IMR-90 (cell line): ENCODE measurements at regions not wholly inside any gene's neighbourhood (a gene's known extent, or its start where the extent isn't known, plus 50 kb on each side); places are given as distances from the start of the nearest gene placed in this dataset.

Experiments used
- ATAC-seq: fragments of 200-7000 bp; cut with Tn5 transposase; 2 replicates; pipeline ENCODE4 v1.9.1; 2020; ENCODE audit warnings: low read depth, mild to moderate bottlenecking, moderate library complexity
- BruUV-seq: library from RNA; stranded (reverse); fragments of 400-500 nt; replicated peaks from 2 replicates; lab custom pipeline; 2021; lab: Mats Ljungman, UMichigan
- CTCF ChIA-PET: fragments of 300-600 bp; formaldehyde crosslinking; extraction: SDS; loops from one replicate; lab custom pipeline; 2021; ENCODE audit warnings: antibody characterized with exemption; lab: Yijun Ruan, JAX
- POLR2A ChIA-PET: fragments of 300-600 bp; sonication (Branson Sonifier 250); formaldehyde crosslinking; loops from one replicate; lab custom pipeline; 2022; ENCODE audit warnings: antibody characterized with exemption; ENCODE audit not compliant: unreplicated experiment; lab: Charles Lee
- DNase-seq: peaks from one replicate; pipeline ENCODE4 v3.0.0; 2013
- H2AFZ ChIP-seq: replicated peaks from 2 replicates; pipeline ENCODE3; 2013; ENCODE audit warnings: low read length, mild to moderate bottlenecking; ENCODE audit not compliant: poor library complexity
- H2AK5ac ChIP-seq: 2 replicates; pipeline ENCODE4 v1.6.1; 2013; ENCODE audit warnings: low read depth, low read length, inconsistent platforms
- H2AK9ac ChIP-seq: replicated peaks from 2 replicates; pipeline ENCODE3; 2013; ENCODE audit warnings: mild to moderate bottlenecking, low read depth, low read length, moderate library complexity; ENCODE audit not compliant: poor library complexity
- H2BK120ac ChIP-seq: 2 replicates; pipeline ENCODE4 v1.6.1; 2013; ENCODE audit warnings: low read depth, low read length, inconsistent platforms
- H2BK15ac ChIP-seq: 3 replicates; pipeline ENCODE4 v1.6.1; 2013; ENCODE audit warnings: low read depth, low read length, inconsistent platforms
- H2BK20ac ChIP-seq: 2 replicates; pipeline ENCODE4 v1.6.1; 2013; ENCODE audit warnings: low read depth, mild to moderate bottlenecking, inconsistent platforms, low read length, moderate library complexity
- H2BK5ac ChIP-seq: 2 replicates; pipeline ENCODE4 v1.6.1; 2013; ENCODE audit warnings: mild to moderate bottlenecking, low read depth, low read length, inconsistent platforms; ENCODE audit not compliant: poor library complexity, severe bottlenecking
- H3K14ac ChIP-seq: replicated peaks from 2 replicates; pipeline ENCODE4 v1.6.1; 2013; ENCODE audit warnings: low read depth, low read length, inconsistent platforms
- H3K18ac ChIP-seq: 2 replicates; pipeline ENCODE4 v1.6.1; 2013; ENCODE audit warnings: low read depth, low read length, control low read depth
- H3K23ac ChIP-seq: 2 replicates; pipeline ENCODE4 v1.6.1; 2013; ENCODE audit warnings: low read depth, low read length, inconsistent platforms
- H3K27ac ChIP-seq: 2 replicates; pipeline ENCODE4 v1.5.1; 2013; ENCODE audit warnings: mild to moderate bottlenecking, control low read depth, low read length; ENCODE audit not compliant: insufficient read depth
- H3K27me3 ChIP-seq: 2 replicates; pipeline ENCODE4 v1.6.1; 2013; ENCODE audit warnings: low read length; ENCODE audit not compliant: control insufficient read depth, insufficient read depth
- H3K36me3 ChIP-seq: 2 replicates; pipeline ENCODE4 v1.6.1; 2013; ENCODE audit warnings: low read length, mixed read lengths; ENCODE audit not compliant: control insufficient read depth, insufficient read depth
- H3K4ac ChIP-seq: 2 replicates; pipeline ENCODE4 v1.6.1; 2013; ENCODE audit warnings: low read depth, low read length, inconsistent platforms
- H3K4me1 ChIP-seq: 2 replicates; pipeline ENCODE4 v1.6.1; 2013; ENCODE audit warnings: low read length, mixed read lengths; ENCODE audit not compliant: control insufficient read depth, insufficient read depth
- H3K4me2 ChIP-seq: 2 replicates; pipeline ENCODE4 v1.6.1; 2013; ENCODE audit warnings: low read depth, mild to moderate bottlenecking, control low read depth, low read length, moderate library complexity
- H3K4me3 ChIP-seq: 2 replicates; pipeline ENCODE4 v1.5.1; 2013; ENCODE audit warnings: low read depth, mild to moderate bottlenecking, control low read depth, low read length, moderate library complexity; ENCODE audit not compliant: insufficient read depth
- H3K56ac ChIP-seq: 2 replicates; pipeline ENCODE4 v1.6.1; 2013; ENCODE audit warnings: low read length, inconsistent platforms; ENCODE audit not compliant: insufficient read depth; ENCODE audit errors: extremely low read depth
- H3K79me1 ChIP-seq, 2 experiments: 2 replicates each; pipeline ENCODE4 v1.6.1; 2013; ENCODE audit warnings: low read length in 2 of 2, inconsistent platforms in 1 of 2, low read depth in 1 of 2
- H3K9ac ChIP-seq: 2 replicates; pipeline ENCODE4 v1.6.1; 2013; ENCODE audit warnings: low read depth, low read length, control low read depth
- H3K9me1 ChIP-seq: 2 replicates; pipeline ENCODE4 v1.6.1; 2013; ENCODE audit warnings: low read length, inconsistent platforms; ENCODE audit not compliant: insufficient read depth
- H3K9me3 ChIP-seq: 2 replicates; pipeline ENCODE4 v1.6.1; 2013; ENCODE audit warnings: low read length; ENCODE audit not compliant: control insufficient read depth, insufficient read depth
- H4K20me1 ChIP-seq: 2 replicates; pipeline ENCODE4 v1.6.1; 2013; ENCODE audit warnings: low read length, inconsistent platforms; ENCODE audit not compliant: insufficient read depth
- H4K5ac ChIP-seq: 2 replicates; pipeline ENCODE4 v1.6.1; 2013; ENCODE audit warnings: mild to moderate bottlenecking, low read depth, low read length, control low read depth
- H4K8ac ChIP-seq, 2 experiments: 2 replicates each; pipeline ENCODE4 v1.6.1; 2013; ENCODE audit warnings: low read depth in 2 of 2, low read length in 2 of 2, control low read depth in 1 of 2, inconsistent platforms in 1 of 2
- H4K91ac ChIP-seq: 2 replicates; pipeline ENCODE4 v1.6.1; 2013; ENCODE audit warnings: low read depth, low read length, inconsistent platforms; ENCODE audit not compliant: insufficient read depth
- BHLHE40 ChIP-seq: fragments of 150-350 bp; IDR thresholded peaks from 2 replicates; pipeline ENCODE4 v1.6.1; 2016; ENCODE audit warnings: mild to moderate bottlenecking, low read depth, low read length
- CEBPB ChIP-seq: IDR thresholded peaks from 2 replicates; pipeline ENCODE4 v1.6.1; 2012; ENCODE audit warnings: low read depth, low read length, improper control_type of control experiment
- CHD1 ChIP-seq: IDR thresholded peaks from 2 replicates; pipeline ENCODE4 v1.6.1; 2012; ENCODE audit warnings: low read depth, low read length, improper control_type of control experiment
- FOS ChIP-seq: fragments of 150-350 bp; IDR thresholded peaks from 2 replicates; pipeline ENCODE4 v1.6.1; 2016; ENCODE audit warnings: low read depth, low read length
- MAFK ChIP-seq: IDR thresholded peaks from 2 replicates; pipeline ENCODE4 v1.6.1; 2012; ENCODE audit warnings: low read depth, low read length, improper control_type of control experiment
- MAZ ChIP-seq: IDR thresholded peaks from 2 replicates; pipeline ENCODE4 v1.6.1; 2012; ENCODE audit warnings: low read depth, mild to moderate bottlenecking, low read length, improper control_type of control experiment, moderate library complexity, borderline replicate concordance
- MXI1 ChIP-seq: IDR thresholded peaks from 2 replicates; pipeline ENCODE4 v1.6.1; 2012; ENCODE audit warnings: low read depth, mild to moderate bottlenecking, low read length, moderate library complexity, borderline replicate concordance
- NFE2L2 ChIP-seq: fragments of 150-350 bp; IDR thresholded peaks from 2 replicates; pipeline ENCODE4 v1.6.1; 2016; ENCODE audit warnings: low read depth, mild to moderate bottlenecking, low read length
- POLR2A ChIP-seq: IDR thresholded peaks from 2 replicates; pipeline ENCODE4 v1.6.1; 2012; ENCODE audit warnings: mild to moderate bottlenecking, low read depth, low read length
- RAD21 ChIP-seq: IDR thresholded peaks from 2 replicates; pipeline ENCODE4 v1.6.1; 2012; ENCODE audit warnings: low read length, improper control_type of control experiment
- RCOR1 ChIP-seq: IDR thresholded peaks from 2 replicates; pipeline ENCODE4 v1.6.1; 2012; ENCODE audit warnings: mild to moderate bottlenecking, low read length, improper control_type of control experiment; ENCODE audit not compliant: insufficient replicate concordance
- RFX5 ChIP-seq: IDR thresholded peaks from 2 replicates; pipeline ENCODE4 v1.8.0; 2012; ENCODE audit warnings: low read depth, mild to moderate bottlenecking, low read length, moderate library complexity
- SMC3 ChIP-seq: fragments of 150-350 bp; IDR thresholded peaks from 2 replicates; pipeline ENCODE4 v1.6.1; 2016; ENCODE audit warnings: low read depth, mild to moderate bottlenecking, antibody characterized with exemption, low read length, moderate library complexity
- USF2 ChIP-seq: fragments of 150-350 bp; IDR thresholded peaks from 2 replicates; pipeline ENCODE4 v1.6.1; 2017; ENCODE audit warnings: mild to moderate bottlenecking, antibody characterized with exemption, low read length, low read depth
- dilution Hi-C: fragments of 300-500 bp; cut with HindIII; formaldehyde crosslinking; loops from one replicate; pipeline ENCODE4 v1.14.3; 2018; ENCODE audit warnings: low sequenced_read_pairs; ENCODE audit not compliant: unreplicated experiment
- in situ Hi-C: fragments of 300-500 bp; cut with MboI; formaldehyde crosslinking; loops from 3 replicates; pipeline ENCODE4 v1.14.3; 2019; ENCODE audit warnings: low sequenced_read_pairs, inconsistent platforms, mixed read lengths
- intact Hi-C: fragments of 100-400 bp; cut with micrococcal nuclease; formaldehyde crosslinking; loops from 2 replicates; pipeline ENCODE4 v1.10.0; 2022
- TF ChIP-seq, protein P1 (sequence below): conservative IDR thresholded peaks from 2 replicates; pipeline ENCODE4 v1.5.1; 2012; ENCODE audit warnings: mild to moderate bottlenecking, low read depth, low read length, improper control_type of control experiment
- TF ChIP-seq, protein P2 (sequence below): fragments of 150-350 bp; IDR thresholded peaks from 2 replicates; pipeline ENCODE4 v1.6.1; 2016; ENCODE audit warnings: low read depth, mild to moderate bottlenecking, low read length, moderate library complexity, borderline replicate concordance

GRCh38 chr11:41999066-41999465 is 539.6 kb upstream of the LRRC4C start:
- Histone ChIP-seq H3K18ac (no peak overlapping the region), H3K9me1 (no peaks in the 10 kb centered on the region), H4K8ac (no peak overlapping the region), H3K56ac (no peak overlapping the region), H4K5ac (no peak overlapping the region), H2BK15ac (no peak overlapping the region), H4K20me1 (no peaks in the 10 kb centered on the region), H3K4me1 (no peaks in the 10 kb centered on the region), H3K9ac (no peak overlapping the region), H3K27ac (no peak overlapping the region), H2AK5ac (no peak overlapping the region), H3K4me3 (no peak overlapping the region), H3K4me2 (no peak overlapping the region), H3K23ac (no peak overlapping the region), H3K79me1 (no peaks in the 10 kb centered on the region), H3K36me3 (no peaks in the 10 kb centered on the region), H3K9me3 (peaks cover 2% of the 10 kb centered on the region; the same call in 1 of the 2 replicates), H2AK9ac (no peak overlapping the region), H2AFZ (no peak overlapping the region), H3K4ac (no peak overlapping the region), H2BK120ac (no peak overlapping the region), H3K27me3 (no peaks in the 10 kb centered on the region), H2BK20ac (no peak overlapping the region), H4K91ac (no peak overlapping the region), H3K14ac (no peak overlapping the region), H2BK5ac (no peak overlapping the region)
- in situ Hi-C loops (no loop called here), dilution Hi-C loops (no loop called here), intact Hi-C loops (no loop called here)
- CTCF ChIA-PET: interaction anchor here (0.6 kb wide), 1 partner anchor 339 kb away, joined by 3 read pairs; no protein-coding TSS in a partner anchor
- BruUV-seq: no TSS peak
- TF ChIP-seq BHLHE40 (no peak), POLR2A (no peak), RFX5 (no peak), RCOR1 (no peak), RAD21 (no peak), CEBPB (no peak), USF2 (no peak), MXI1 (no peak), SMC3 (no peak), CHD1 (no peak), MAFK (no peak), MAZ (no peak), FOS (no peak), NFE2L2 (no peak)
- TF ChIP-seq, protein P1, sequence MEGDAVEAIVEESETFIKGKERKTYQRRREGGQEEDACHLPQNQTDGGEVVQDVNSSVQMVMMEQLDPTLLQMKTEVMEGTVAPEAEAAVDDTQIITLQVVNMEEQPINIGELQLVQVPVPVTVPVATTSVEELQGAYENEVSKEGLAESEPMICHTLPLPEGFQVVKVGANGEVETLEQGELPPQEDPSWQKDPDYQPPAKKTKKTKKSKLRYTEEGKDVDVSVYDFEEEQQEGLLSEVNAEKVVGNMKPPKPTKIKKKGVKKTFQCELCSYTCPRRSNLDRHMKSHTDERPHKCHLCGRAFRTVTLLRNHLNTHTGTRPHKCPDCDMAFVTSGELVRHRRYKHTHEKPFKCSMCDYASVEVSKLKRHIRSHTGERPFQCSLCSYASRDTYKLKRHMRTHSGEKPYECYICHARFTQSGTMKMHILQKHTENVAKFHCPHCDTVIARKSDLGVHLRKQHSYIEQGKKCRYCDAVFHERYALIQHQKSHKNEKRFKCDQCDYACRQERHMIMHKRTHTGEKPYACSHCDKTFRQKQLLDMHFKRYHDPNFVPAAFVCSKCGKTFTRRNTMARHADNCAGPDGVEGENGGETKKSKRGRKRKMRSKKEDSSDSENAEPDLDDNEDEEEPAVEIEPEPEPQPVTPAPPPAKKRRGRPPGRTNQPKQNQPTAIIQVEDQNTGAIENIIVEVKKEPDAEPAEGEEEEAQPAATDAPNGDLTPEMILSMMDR: no peak
- TF ChIP-seq, protein P2, sequence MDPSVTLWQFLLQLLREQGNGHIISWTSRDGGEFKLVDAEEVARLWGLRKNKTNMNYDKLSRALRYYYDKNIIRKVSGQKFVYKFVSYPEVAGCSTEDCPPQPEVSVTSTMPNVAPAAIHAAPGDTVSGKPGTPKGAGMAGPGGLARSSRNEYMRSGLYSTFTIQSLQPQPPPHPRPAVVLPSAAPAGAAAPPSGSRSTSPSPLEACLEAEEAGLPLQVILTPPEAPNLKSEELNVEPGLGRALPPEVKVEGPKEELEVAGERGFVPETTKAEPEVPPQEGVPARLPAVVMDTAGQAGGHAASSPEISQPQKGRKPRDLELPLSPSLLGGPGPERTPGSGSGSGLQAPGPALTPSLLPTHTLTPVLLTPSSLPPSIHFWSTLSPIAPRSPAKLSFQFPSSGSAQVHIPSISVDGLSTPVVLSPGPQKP: no peak
- no peak for ATAC-seq
- no peak for DNase-seq
- POLR2A ChIA-PET: no interaction called here
